ENCODE measurements at regions not wholly inside any gene's neighbourhood (a gene's known extent, or its start where the extent isn't known, plus 50 kb on each side); places are given as distances from the start of the nearest gene placed in this dataset.

- Histone ChIP-seq H3K27me3 (ENCODE audit: insufficient read depth, low read length) (no peaks in the 10 kb centered on the region), H2BK5ac (ENCODE audit: low read depth, low read length, poor library complexity) (no peak overlapping the region), H3K27ac (ENCODE audit: low read depth, low read length) (no peak overlapping the region), H4K12ac (ENCODE audit: low read depth, low read length) (no peak overlapping the region), H2BK120ac (ENCODE audit: insufficient read depth, low read length, poor library complexity) (no peak overlapping the region), H4K8ac (ENCODE audit: low read depth, low read length) (no peak overlapping the region), H3K4me1 (ENCODE audit: control insufficient read depth in 1 of 2, insufficient read depth in 2 of 2, low read length in 2 of 2) (no peaks in the 10 kb centered on the region), H2AK5ac (ENCODE audit: low read length) (no peak overlapping the region), H2BK12ac (ENCODE audit: low read length) (no peak overlapping the region), H3K9ac (ENCODE audit: low read length) (no peak overlapping the region), H3K36me3 (ENCODE audit: control insufficient read depth in 1 of 2, insufficient read depth in 2 of 2, low read length in 2 of 2) (no peaks in the 10 kb centered on the region), H3K4ac (ENCODE audit: low read depth, low read length) (no peak overlapping the region), H4K91ac (ENCODE audit: low read depth, low read length) (no peak overlapping the region), H3K18ac (ENCODE audit: low read length) (no peak overlapping the region), H3K23ac (ENCODE audit: low read length) (no peak overlapping the region), H3K79me2 (ENCODE audit: control insufficient read depth, insufficient read depth, low read length, poor library complexity) (no peaks in the 10 kb centered on the region), H3K79me1 (ENCODE audit: low read length) (no peaks in the 10 kb centered on the region), H3K9me3 (ENCODE audit: insufficient read depth, low read depth, low read length) (peaks cover 1% of the 10 kb centered on the region), H3K14ac (ENCODE audit: low read length) (no peak overlapping the region), H2AFZ (ENCODE audit: insufficient read depth, low read length, poor library complexity) (no peak overlapping the region), H3K4me3 (ENCODE audit: low read depth, low read length) (no peak overlapping the region), H3K4me2 (ENCODE audit: low read length) (no peak overlapping the region)
- DNase-seq, result no peak
- whole genome bisulfite sequencing (ENCODE audit: extremely low coverage, insufficient coverage, insufficient read length), result no CpG with 5 or more reads among the region's 3 CpGs
These were observed 254.8 kb upstream of the PLXNA2 start for GRCh38 chr1:208499026-208499425.

- Histone ChIP-seq H3K4ac (ENCODE audit: low read depth, low read length) (no peak overlapping the region), H3K36me3 (ENCODE audit: control insufficient read depth in 1 of 2, insufficient read depth in 2 of 2, low read length in 2 of 2) (no peaks in the 10 kb centered on the region), H3K23ac (ENCODE audit: low read length) (no peak overlapping the region), H2AFZ (ENCODE audit: insufficient read depth, low read length, poor library complexity) (no peak overlapping the region), H2BK12ac (ENCODE audit: low read length) (no peak overlapping the region), H2AK5ac (ENCODE audit: low read length) (no peak overlapping the region), H3K27me3 (ENCODE audit: insufficient read depth, low read length) (no peaks in the 10 kb centered on the region), H3K4me1 (ENCODE audit: control insufficient read depth in 1 of 2, insufficient read depth in 2 of 2, low read length in 2 of 2) (no peaks in the 10 kb centered on the region), H4K12ac (ENCODE audit: low read depth, low read length) (no peak overlapping the region), H2BK120ac (ENCODE audit: insufficient read depth, low read length, poor library complexity) (no peak overlapping the region), H3K9ac (ENCODE audit: low read length) (no peak overlapping the region), H3K4me3 (ENCODE audit: low read depth, low read length) (no peak overlapping the region), H3K14ac (ENCODE audit: low read length) (no peak overlapping the region), H4K8ac (ENCODE audit: low read depth, low read length) (no peak overlapping the region), H3K9me3 (ENCODE audit: insufficient read depth, low read depth, low read length) (peaks cover 1% of the 10 kb centered on the region), H3K79me2 (ENCODE audit: control insufficient read depth, insufficient read depth, low read length, poor library complexity) (no peaks in the 10 kb centered on the region), H3K27ac (ENCODE audit: low read depth, low read length) (no peak overlapping the region), H3K4me2 (ENCODE audit: low read length) (no peak overlapping the region), H2BK5ac (ENCODE audit: low read depth, low read length, poor library complexity) (no peak overlapping the region), H3K79me1 (ENCODE audit: low read length) (no peaks in the 10 kb centered on the region), H3K18ac (ENCODE audit: low read length) (no peak overlapping the region), H4K91ac (ENCODE audit: low read depth, low read length) (no peak overlapping the region)
- no CpG with 5 or more reads among the region's 4 CpGs for WGBS (ENCODE audit: extremely low coverage, insufficient coverage, insufficient read length)
- no peak for DNase-seq
These were observed 255.4 kb upstream of the PLXNA2 start for GRCh38 chr1:208499601-208500000.

GRCh38 chr1:208500375-208500774, 256.2 kb upstream of the PLXNA2 start:
- no peak overlapping the region for H3K14ac ChIP-seq (ENCODE audit: low read length)
- no peak overlapping the region for H2AK5ac ChIP-seq (ENCODE audit: low read length)
- H3K79me2 ChIP-seq (ENCODE audit: control insufficient read depth, insufficient read depth, low read length, poor library complexity), result no peaks in the 10 kb centered on the region
- H3K18ac ChIP-seq (ENCODE audit: low read length), result no peak overlapping the region
- H4K91ac ChIP-seq (ENCODE audit: low read depth, low read length), result no peak overlapping the region
- H2BK120ac ChIP-seq (ENCODE audit: insufficient read depth, low read length, poor library complexity), result no peak overlapping the region
- H3K36me3 ChIP-seq (ENCODE audit: control insufficient read depth in 1 of 2, insufficient read depth in 2 of 2, low read length in 2 of 2), result no peaks in the 10 kb centered on the region
- H4K8ac ChIP-seq (ENCODE audit: low read depth, low read length), result no peak overlapping the region
- H3K27me3 ChIP-seq (ENCODE audit: insufficient read depth, low read length), result no peaks in the 10 kb centered on the region
- H3K4ac ChIP-seq (ENCODE audit: low read depth, low read length), result no peak overlapping the region
- H3K79me1 ChIP-seq (ENCODE audit: low read length), result no peaks in the 10 kb centered on the region
- H2BK12ac ChIP-seq (ENCODE audit: low read length), result no peak overlapping the region
- H3K27ac ChIP-seq (ENCODE audit: low read depth, low read length), result no peak overlapping the region
- no peak overlapping the region for H3K4me2 ChIP-seq (ENCODE audit: low read length)
- H3K9me3 ChIP-seq (ENCODE audit: insufficient read depth, low read depth, low read length), result peaks cover 1% of the 10 kb centered on the region
- no peak for DNase-seq
- no peak overlapping the region for H4K12ac ChIP-seq (ENCODE audit: low read depth, low read length)
- H2AFZ ChIP-seq (ENCODE audit: insufficient read depth, low read length, poor library complexity), result no peak overlapping the region
- H3K9ac ChIP-seq (ENCODE audit: low read length), result no peak overlapping the region
- no peak overlapping the region for H3K4me3 ChIP-seq (ENCODE audit: low read depth, low read length)
- no peak overlapping the region for H3K23ac ChIP-seq (ENCODE audit: low read length)
- WGBS (ENCODE audit: extremely low coverage, insufficient coverage, insufficient read length), result no CpG with 5 or more reads among the region's 2 CpGs
- H2BK5ac ChIP-seq (ENCODE audit: low read depth, low read length, poor library complexity), result no peak overlapping the region
- H3K4me1 ChIP-seq (ENCODE audit: control insufficient read depth in 1 of 2, insufficient read depth in 2 of 2, low read length in 2 of 2), result no peaks in the 10 kb centered on the region

- H3K27ac ChIP-seq (ENCODE audit: low read depth, low read length), result no peak overlapping the region
- no peak overlapping the region for H3K18ac ChIP-seq (ENCODE audit: low read length)
- H2AK5ac ChIP-seq (ENCODE audit: low read length), result no peak overlapping the region
- no peak overlapping the region for H3K4me3 ChIP-seq (ENCODE audit: low read depth, low read length)
- H2AFZ ChIP-seq (ENCODE audit: insufficient read depth, low read length, poor library complexity), result no peak overlapping the region
- no peak overlapping the region for H4K8ac ChIP-seq (ENCODE audit: low read depth, low read length)
- no peak overlapping the region for H3K4ac ChIP-seq (ENCODE audit: low read depth, low read length)
- H3K79me2 ChIP-seq (ENCODE audit: control insufficient read depth, insufficient read depth, low read length, poor library complexity), result no peaks in the 10 kb centered on the region
- WGBS (ENCODE audit: extremely low coverage, insufficient coverage, insufficient read length), result no CpG with 5 or more reads among the region's 2 CpGs
- no peak overlapping the region for H2BK120ac ChIP-seq (ENCODE audit: insufficient read depth, low read length, poor library complexity)
- H3K9ac ChIP-seq (ENCODE audit: low read length), result no peak overlapping the region
- no peaks in the 10 kb centered on the region for H3K36me3 ChIP-seq (ENCODE audit: control insufficient read depth in 1 of 2, insufficient read depth in 2 of 2, low read length in 2 of 2)
- H4K12ac ChIP-seq (ENCODE audit: low read depth, low read length), result no peak overlapping the region
- H3K14ac ChIP-seq (ENCODE audit: low read length), result no peak overlapping the region
- H3K27me3 ChIP-seq (ENCODE audit: insufficient read depth, low read length), result no peaks in the 10 kb centered on the region
- H3K79me1 ChIP-seq (ENCODE audit: low read length), result no peaks in the 10 kb centered on the region
- H4K91ac ChIP-seq (ENCODE audit: low read depth, low read length), result no peak overlapping the region
- H3K4me2 ChIP-seq (ENCODE audit: low read length), result no peak overlapping the region
- H3K23ac ChIP-seq (ENCODE audit: low read length), result no peak overlapping the region
- no peaks in the 10 kb centered on the region for H3K9me3 ChIP-seq (ENCODE audit: insufficient read depth, low read depth, low read length)
- DNase-seq, result no peak
- H3K4me1 ChIP-seq (ENCODE audit: control insufficient read depth in 1 of 2, insufficient read depth in 2 of 2, low read length in 2 of 2), result no peaks in the 10 kb centered on the region
- H2BK5ac ChIP-seq (ENCODE audit: low read depth, low read length, poor library complexity), result no peak overlapping the region
- H2BK12ac ChIP-seq (ENCODE audit: low read length), result no peak overlapping the region
These were observed 257.4 kb upstream of the PLXNA2 start for GRCh38 chr1:208501542-208501941.
